HG03095 (cell line): ENCODE measurements at regions not wholly inside any gene's neighbourhood (a gene's known extent, or its start where the extent isn't known, plus 50 kb on each side); places are given as distances from the start of the nearest gene placed in this dataset.
"Not testable (repeated sequence)": the region's sequence is repeated elsewhere in the genome, so short reads cannot be mapped to it uniquely, and the experiment has no call there.

Source experiments
- ATAC-seq: cut with Tn5 transposase; IDR thresholded peaks from one replicate; pipeline ENCODE4 v1.9.1; 2021; ENCODE audit warnings: moderate library complexity; ENCODE audit not compliant: unreplicated experiment

- no peak for ATAC-seq
Measured at GRCh38 chr9:119677811-119678505, 308.7 kb upstream of the BRINP1 start.

GRCh38 chr9:119675951-119676350, 306.7 kb upstream of the BRINP1 start:
- ATAC-seq: no peak

GRCh38 chr9:119672763-119673162, 303.5 kb upstream of the BRINP1 start:
- ATAC-seq: not testable (repeated sequence)

DNA sequence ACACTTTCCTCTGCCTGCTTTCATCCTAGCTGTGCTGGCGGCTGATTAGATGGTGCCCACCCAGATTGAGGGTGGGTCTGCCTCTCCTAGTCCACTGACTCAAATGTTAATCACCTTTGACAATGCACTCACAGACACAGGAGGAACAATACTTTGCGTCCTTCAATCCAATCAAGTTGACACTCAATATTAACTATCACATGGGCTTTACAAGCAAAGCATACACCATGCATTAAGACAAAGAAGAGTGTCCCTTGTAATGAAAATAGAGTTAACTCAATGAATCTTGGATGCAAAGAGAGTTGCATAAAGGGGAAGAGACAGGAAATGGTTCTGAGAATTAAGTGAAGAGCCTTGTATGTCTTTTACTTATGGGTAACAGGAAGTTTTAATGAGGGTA, 298.7 kb upstream of the BRINP1 start:
- no peak for ATAC-seq

- ATAC-seq: no peak
Measured at GRCh38 chr9:119667163-119667562, 297.9 kb upstream of the BRINP1 start.

DNA sequence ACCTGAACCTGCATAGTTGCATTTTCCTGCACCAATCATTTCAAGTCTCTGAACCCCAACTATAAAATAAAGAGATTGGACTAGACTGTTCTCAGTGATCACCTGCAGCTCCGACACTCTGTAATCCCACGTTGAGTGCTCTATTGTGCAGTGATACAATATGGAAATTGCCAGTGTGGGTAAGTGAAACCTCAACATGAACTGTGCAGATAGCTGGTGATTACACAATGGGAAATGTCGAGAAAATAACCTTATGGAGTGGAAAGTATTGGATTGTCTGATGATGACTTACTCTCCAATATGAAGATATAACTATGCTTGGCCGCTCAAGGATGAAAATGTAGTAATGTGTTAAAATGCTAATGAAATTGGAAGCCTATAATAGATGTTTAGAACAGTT, 293.1 kb upstream of the BRINP1 start:
- no peak for ATAC-seq

DNA sequence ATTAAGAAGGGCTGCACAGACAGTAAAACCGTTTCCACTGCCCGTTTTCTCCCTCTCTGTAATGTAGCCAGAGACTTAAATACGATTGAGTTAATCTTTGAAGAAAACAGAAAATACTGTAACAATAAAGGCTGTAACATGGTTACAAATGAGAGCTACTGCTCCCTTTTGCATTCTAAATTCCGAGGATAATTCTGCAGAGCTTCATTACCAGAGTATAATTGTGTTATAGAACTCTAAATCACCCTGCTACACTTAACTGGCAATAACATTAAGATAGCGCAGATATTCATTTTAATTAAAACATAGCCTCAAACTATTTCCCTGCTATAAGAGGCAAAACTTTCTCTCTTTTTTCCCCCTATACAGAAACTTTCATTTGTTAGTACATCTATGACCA, 283.7 kb upstream of the BRINP1 start:
- no peak for ATAC-seq

GRCh38 chr9:119649205-119649604, 280.0 kb upstream of the BRINP1 start:
- ATAC-seq: no peak

- no peak for ATAC-seq
Measured at GRCh38 chr9:119639287-119639955, 270.2 kb upstream of the BRINP1 start.

- no peak for ATAC-seq
Measured at GRCh38 chr9:119634006-119634405, 264.8 kb upstream of the BRINP1 start.

GRCh38 chr9:119611565-119611964, 242.3 kb upstream of the BRINP1 start:
- ATAC-seq: no peak

GRCh38 chr9:119609277-119609971, 240.2 kb upstream of the BRINP1 start:
- no peak for ATAC-seq

GRCh38 chr9:119601632-119602031, 232.4 kb upstream of the BRINP1 start:
- ATAC-seq: no peak

DNA sequence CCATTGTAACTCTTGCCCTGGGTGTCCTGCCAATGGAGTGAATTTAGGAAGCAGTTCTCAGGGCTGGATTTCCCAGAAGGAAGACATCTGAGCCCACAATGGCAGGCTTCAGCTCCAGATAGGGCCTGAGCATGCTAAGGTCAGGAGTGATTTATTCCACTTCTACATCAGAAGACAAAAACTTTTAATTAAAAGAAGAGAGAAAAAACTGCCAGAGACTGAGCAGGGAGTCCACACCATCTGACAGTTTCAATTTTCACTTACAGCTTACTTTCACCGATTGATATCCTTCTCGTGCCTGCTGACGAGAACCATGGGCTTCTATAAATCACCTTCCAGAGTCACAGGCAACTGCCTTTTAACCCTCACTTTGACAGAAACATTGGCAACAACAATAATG, 228.3 kb upstream of the BRINP1 start:
- ATAC-seq: no peak

GRCh38 chr9:119596703-119597102, 227.5 kb upstream of the BRINP1 start:
- no peak for ATAC-seq

GRCh38 chr9:119588874-119589744, 219.9 kb upstream of the BRINP1 start:
- ATAC-seq: no peak

DNA sequence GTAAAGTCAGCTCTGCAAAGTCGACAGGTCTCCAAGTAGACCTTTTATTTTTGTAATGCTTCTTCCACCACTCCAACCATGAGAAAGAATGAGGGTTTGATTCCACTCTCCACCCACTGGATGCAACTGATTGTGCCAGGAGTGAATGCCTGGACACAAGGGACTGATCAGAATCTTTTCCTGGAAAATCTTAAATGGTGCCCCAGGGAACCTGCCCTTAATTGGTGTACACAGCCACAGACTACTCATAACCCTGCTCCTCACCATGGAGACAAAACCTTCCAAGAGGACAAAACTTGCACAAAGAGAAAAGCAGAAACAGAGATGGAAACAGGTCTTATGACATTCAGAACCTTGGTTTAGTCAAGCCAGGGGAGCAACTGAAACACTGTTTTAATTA, 208.6 kb upstream of the BRINP1 start:
- no peak for ATAC-seq

DNA sequence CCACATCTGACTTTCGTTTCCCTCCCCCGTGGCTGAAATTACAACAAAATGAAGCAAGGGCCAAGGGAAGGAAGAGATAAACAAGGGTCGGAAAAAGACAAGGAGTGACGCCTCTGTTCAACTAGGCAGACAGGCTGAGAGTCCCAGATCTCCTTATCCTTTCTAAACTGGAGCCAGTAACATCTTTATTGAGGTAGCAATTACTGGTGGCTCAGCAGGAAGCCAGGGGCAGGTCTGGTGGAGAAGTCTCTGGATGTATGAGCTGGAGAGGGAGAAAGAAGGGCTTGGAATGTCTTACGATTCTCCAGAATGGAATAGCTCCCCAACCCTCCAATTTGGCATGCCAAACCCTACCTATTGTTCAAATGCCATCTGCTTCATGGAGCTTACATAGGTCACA, 190.8 kb upstream of the BRINP1 start:
- no peak for ATAC-seq

GRCh38 chr9:119559056-119559455, 189.8 kb upstream of the BRINP1 start:
- ATAC-seq: no peak

DNA sequence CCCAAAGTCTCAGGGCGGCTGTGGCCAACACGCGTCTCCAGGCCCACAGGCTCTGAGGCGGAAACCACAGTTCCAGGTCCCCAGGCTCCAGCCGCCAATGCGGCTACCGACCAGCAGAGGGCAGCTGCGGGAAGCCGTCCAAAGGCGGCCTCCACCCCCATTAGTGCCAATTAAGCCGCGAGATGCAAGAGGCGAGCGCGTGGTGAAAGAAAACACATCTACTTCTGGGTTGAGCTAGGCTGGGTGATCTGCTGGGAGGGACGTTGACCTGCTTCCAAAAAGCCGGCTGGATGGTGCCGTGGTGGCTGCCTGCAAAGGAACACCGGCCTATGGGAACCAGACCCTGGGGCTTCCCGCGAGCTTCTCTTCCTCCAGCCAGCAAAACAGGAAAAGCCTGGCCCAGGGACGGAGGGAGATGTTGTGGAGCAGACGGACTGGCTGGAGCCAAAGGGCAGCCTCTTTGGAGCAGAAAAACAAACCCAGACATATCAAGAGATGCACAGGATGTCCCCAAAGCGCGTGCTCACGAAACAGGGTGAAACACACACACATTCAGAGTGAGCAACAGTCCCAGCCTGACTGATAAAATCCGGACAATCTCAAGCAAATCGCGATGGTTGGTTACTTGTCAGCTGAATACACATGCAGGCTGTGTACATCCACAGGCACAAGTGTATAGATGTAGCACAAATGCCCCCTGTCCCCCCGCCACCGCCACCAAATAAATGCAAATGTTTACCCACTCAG, 187.1 kb upstream of the BRINP1 start:
- peak; percentile 99 for ATAC-seq
